ENCODE measurements at regions not wholly inside any gene's neighbourhood (a gene's known extent, or its start where the extent isn't known, plus 50 kb on each side); places are given as distances from the start of the nearest gene placed in this dataset.

GRCh38 chr2:66017763-66018162 is 417.2 kb upstream of the MEIS1 start:
- Mint-ChIP-seq H3K27me3 (ENCODE audit: insufficient read depth, unreplicated experiment) (no peaks in the 10 kb centered on the region), H3K27ac (ENCODE audit: low read depth, unreplicated experiment) (no peak overlapping the region), H3K4me1 (ENCODE audit: insufficient read depth, unreplicated experiment) (peaks cover 24% of the 10 kb centered on the region), H3K9me3 (ENCODE audit: unreplicated experiment) (no peaks in the 10 kb centered on the region), H3K36me3 (ENCODE audit: insufficient read depth, unreplicated experiment) (no peaks in the 10 kb centered on the region), H3K4me3 (ENCODE audit: unreplicated experiment) (no peak overlapping the region)
- BruUV-seq (replicated peaks) = no TSS peak
- ChIA-PET POLR2A (no interaction called here), CTCF (no interaction called here)
- no peak for TF ChIP-seq CTCF (IDR thresholded peaks at IDR 0.05; ENCODE audit: unreplicated experiment)
- intact Hi-C loops (cut with micrococcal nuclease) = loop anchor here (5.0 kb wide), 1 partner anchor 415 kb away; no protein-coding TSS in a partner anchor
- DNase-seq (ENCODE audit: unreplicated experiment) = no peak

GRCh38 chr2:66014450-66014849 is 420.5 kb upstream of the MEIS1 start:
- POLR2A ChIA-PET = interaction anchor here (0.7 kb wide), 2 partner anchors 10 to 420 kb away, joined by 3 read pairs; partner anchors contain the start of gene MEIS1
- no TSS peak for BruUV-seq (replicated peaks)
- intact Hi-C loops (cut with micrococcal nuclease) = loop anchor here (5.0 kb wide), 2 partner anchors 563 to 1218 kb away; no protein-coding TSS in a partner anchor
- peaks cover 5% of the 10 kb centered on the region for H3K4me1 Mint-ChIP-seq (ENCODE audit: insufficient read depth, unreplicated experiment)
- H3K9me3 Mint-ChIP-seq (ENCODE audit: unreplicated experiment) = peaks cover 5% of the 10 kb centered on the region
- no peak overlapping the region for H3K27ac Mint-ChIP-seq (ENCODE audit: low read depth, unreplicated experiment)
- H3K4me3 Mint-ChIP-seq (ENCODE audit: unreplicated experiment) = no peak overlapping the region
- H3K27me3 Mint-ChIP-seq (ENCODE audit: insufficient read depth, unreplicated experiment) = no peaks in the 10 kb centered on the region
- CTCF ChIA-PET = interaction anchor here (0.6 to 0.9 kb wide), 2 partner anchors 13 to 1881 kb away, joined by 3 to 4 read pairs; no protein-coding TSS in a partner anchor
- DNase-seq (ENCODE audit: unreplicated experiment) = no peak
- TF ChIP-seq CTCF (IDR thresholded peaks at IDR 0.05; ENCODE audit: unreplicated experiment) = no peak
- no peaks in the 10 kb centered on the region for H3K36me3 Mint-ChIP-seq (ENCODE audit: insufficient read depth, unreplicated experiment)

GRCh38 chr2:66013456-66013855 is 421.5 kb upstream of the MEIS1 start:
- Mint-ChIP-seq H3K4me1 (ENCODE audit: insufficient read depth, unreplicated experiment) (peaks cover 5% of the 10 kb centered on the region), H3K4me3 (ENCODE audit: unreplicated experiment) (no peak overlapping the region)
- POLR2A ChIA-PET = interaction anchor here (0.7 to 1.4 kb wide), 3 partner anchors 11 to 421 kb away, joined by 4 to 5 read pairs (median 4); partner anchors contain the start of gene MEIS1

GRCh38 chr2:66003931-66004330 is 431.0 kb upstream of the MEIS1 start:
- Mint-ChIP-seq H3K36me3 (ENCODE audit: insufficient read depth, unreplicated experiment) (no peaks in the 10 kb centered on the region), H3K27ac (ENCODE audit: low read depth, unreplicated experiment) (no peak overlapping the region), H3K27me3 (ENCODE audit: insufficient read depth, unreplicated experiment) (no peaks in the 10 kb centered on the region), H3K9me3 (ENCODE audit: unreplicated experiment) (no peaks in the 10 kb centered on the region), H3K4me1 (ENCODE audit: insufficient read depth, unreplicated experiment) (peaks cover 5% of the 10 kb centered on the region), H3K4me3 (ENCODE audit: unreplicated experiment) (no peak overlapping the region)
- CTCF ChIA-PET = interaction anchor here (0.6 kb wide), 1 partner anchor 431 kb away, joined by 3 read pairs; the partner anchor contains the start of gene MEIS1
- TF ChIP-seq CTCF (IDR thresholded peaks at IDR 0.05; ENCODE audit: unreplicated experiment) = no peak
- POLR2A ChIA-PET = no interaction called here
- intact Hi-C loops (cut with micrococcal nuclease) = no loop called here
- no TSS peak for BruUV-seq (replicated peaks)
- no peak for DNase-seq (ENCODE audit: unreplicated experiment)

More at GRCh38 chr2:66013456-66013855, 421.5 kb upstream of the MEIS1 start:
- H3K9me3 Mint-ChIP-seq (ENCODE audit: unreplicated experiment) = peaks cover 5% of the 10 kb centered on the region
- H3K27me3 Mint-ChIP-seq (ENCODE audit: insufficient read depth, unreplicated experiment) = no peaks in the 10 kb centered on the region
- peak; percentile 23 for DNase-seq (ENCODE audit: unreplicated experiment)
- intact Hi-C loops (cut with micrococcal nuclease) = loop anchor here (5.0 kb wide), 2 partner anchors 564 to 1219 kb away; no protein-coding TSS in a partner anchor
- no peaks in the 10 kb centered on the region for H3K36me3 Mint-ChIP-seq (ENCODE audit: insufficient read depth, unreplicated experiment)
- H3K27ac Mint-ChIP-seq (ENCODE audit: low read depth, unreplicated experiment) = no peak overlapping the region
- BruUV-seq (replicated peaks) = no TSS peak
- TF ChIP-seq CTCF (IDR thresholded peaks at IDR 0.05; ENCODE audit: unreplicated experiment) = peak; percentile 22
- CTCF ChIA-PET = interaction anchor here (0.5 to 1.5 kb wide), 7 partner anchors 11 to 374 kb away, joined by 3 to 10 read pairs (median 7); no protein-coding TSS in a partner anchor

All from MCF 10A (cell line).